Thyroid gland (tissue), 4 donors: ENCODE measurements at regions not wholly inside any gene's neighbourhood (a gene's known extent, or its start where the extent isn't known, plus 50 kb on each side); places are given as distances from the start of the nearest gene placed in this dataset.

Experiments used
- POLR2A ChIP-seq, 2 donors: fragments of 450-650 bp; IDR thresholded peaks; one replicate each; pipeline ENCODE4 v1.6.1; 2017; ENCODE audit warnings: antibody characterized with exemption in 2 of 2, mild to moderate bottlenecking in 2 of 2, moderate library complexity in 1 of 2
- TF ChIP-seq, protein P1 (sequence below), 6 experiments: fragments of 200-600 bp in 3 of 6; fragments of 450-650 bp in 3 of 6; sonication (generic) in 3 of 6; IDR thresholded peaks; one replicate each; pipeline ENCODE4 v1.5.1; 2016 to 2019; ENCODE audit warnings: antibody characterized with exemption in 6 of 6, mild to moderate bottlenecking in 2 of 6, inconsistent platforms in 1 of 6, moderate library complexity in 1 of 6

DNA sequence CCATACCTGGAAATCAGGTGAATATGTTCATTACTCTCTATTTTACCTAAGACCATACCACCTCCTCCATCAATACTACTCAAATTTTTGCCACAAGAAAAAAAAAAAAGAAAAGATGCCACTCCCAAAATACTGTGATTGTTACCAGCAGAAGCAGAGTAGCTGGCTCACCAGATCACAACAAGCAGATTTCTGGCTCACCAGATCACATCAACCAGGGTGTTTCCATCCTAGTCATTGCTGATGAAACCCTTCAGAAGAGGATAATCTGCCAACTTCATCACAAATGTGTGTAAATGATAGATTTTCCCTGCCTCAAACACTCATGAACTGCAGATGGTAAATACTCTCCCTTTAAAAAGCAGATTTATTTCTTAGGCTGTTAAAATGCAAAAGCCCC is 109.7 kb upstream of the NAMPT start:
- TF ChIP-seq, protein P1, sequence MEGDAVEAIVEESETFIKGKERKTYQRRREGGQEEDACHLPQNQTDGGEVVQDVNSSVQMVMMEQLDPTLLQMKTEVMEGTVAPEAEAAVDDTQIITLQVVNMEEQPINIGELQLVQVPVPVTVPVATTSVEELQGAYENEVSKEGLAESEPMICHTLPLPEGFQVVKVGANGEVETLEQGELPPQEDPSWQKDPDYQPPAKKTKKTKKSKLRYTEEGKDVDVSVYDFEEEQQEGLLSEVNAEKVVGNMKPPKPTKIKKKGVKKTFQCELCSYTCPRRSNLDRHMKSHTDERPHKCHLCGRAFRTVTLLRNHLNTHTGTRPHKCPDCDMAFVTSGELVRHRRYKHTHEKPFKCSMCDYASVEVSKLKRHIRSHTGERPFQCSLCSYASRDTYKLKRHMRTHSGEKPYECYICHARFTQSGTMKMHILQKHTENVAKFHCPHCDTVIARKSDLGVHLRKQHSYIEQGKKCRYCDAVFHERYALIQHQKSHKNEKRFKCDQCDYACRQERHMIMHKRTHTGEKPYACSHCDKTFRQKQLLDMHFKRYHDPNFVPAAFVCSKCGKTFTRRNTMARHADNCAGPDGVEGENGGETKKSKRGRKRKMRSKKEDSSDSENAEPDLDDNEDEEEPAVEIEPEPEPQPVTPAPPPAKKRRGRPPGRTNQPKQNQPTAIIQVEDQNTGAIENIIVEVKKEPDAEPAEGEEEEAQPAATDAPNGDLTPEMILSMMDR (IDR thresholded peaks at IDR 0.05), result no peak
- no peak for TF ChIP-seq POLR2A (IDR thresholded peaks at IDR 0.05)
